RPMI8226 (cell line): ENCODE measurements at regions not wholly inside any gene's neighbourhood (a gene's known extent, or its start where the extent isn't known, plus 50 kb on each side); places are given as distances from the start of the nearest gene placed in this dataset.
A peak's percentile ranks its signal among the peaks of the same experiment; 100 is the strongest.
"Not testable (repeated sequence)": the region's sequence is repeated elsewhere in the genome, so short reads cannot be mapped to it uniquely, and the experiment has no call there.

Source experiments
- DNase-seq: peaks from one replicate; pipeline ENCODE4 v3.0.0-alpha.2; 2015

GRCh38 chr4:85106805-85107336, 140.4 kb upstream of the WDFY3 start:
- DNase-seq: no peak

DNA sequence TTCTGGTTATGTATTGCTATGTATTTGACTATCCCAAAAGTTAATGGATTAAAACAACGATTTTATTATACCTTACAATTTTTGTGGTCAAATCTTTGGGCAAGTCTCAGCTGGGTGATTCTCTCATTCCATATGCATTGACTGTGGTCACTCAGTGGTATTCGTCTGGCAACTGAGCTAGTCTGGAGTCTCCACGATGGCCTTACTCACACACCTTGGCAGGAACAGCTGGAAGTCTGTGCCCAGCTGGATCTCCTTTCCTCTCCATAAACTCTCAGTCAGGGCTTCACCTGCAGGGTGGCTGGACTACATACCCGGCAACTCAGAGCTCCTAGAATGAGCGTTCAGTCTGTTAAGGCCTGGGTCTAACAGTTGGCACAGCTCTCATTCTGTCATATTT, 141.1 kb upstream of the WDFY3 start:
- no peak for DNase-seq

- DNase-seq: no peak
Measured at GRCh38 chr4:85113706-85114105, 147.2 kb upstream of the WDFY3 start.

GRCh38 chr4:85114526-85114925, 148.0 kb upstream of the WDFY3 start:
- DNase-seq: no peak

- no peak for DNase-seq
Measured at GRCh38 chr4:85116008-85116407, 149.5 kb upstream of the WDFY3 start.

GRCh38 chr4:85125688-85126087, 159.2 kb upstream of the WDFY3 start:
- DNase-seq: no peak

DNA sequence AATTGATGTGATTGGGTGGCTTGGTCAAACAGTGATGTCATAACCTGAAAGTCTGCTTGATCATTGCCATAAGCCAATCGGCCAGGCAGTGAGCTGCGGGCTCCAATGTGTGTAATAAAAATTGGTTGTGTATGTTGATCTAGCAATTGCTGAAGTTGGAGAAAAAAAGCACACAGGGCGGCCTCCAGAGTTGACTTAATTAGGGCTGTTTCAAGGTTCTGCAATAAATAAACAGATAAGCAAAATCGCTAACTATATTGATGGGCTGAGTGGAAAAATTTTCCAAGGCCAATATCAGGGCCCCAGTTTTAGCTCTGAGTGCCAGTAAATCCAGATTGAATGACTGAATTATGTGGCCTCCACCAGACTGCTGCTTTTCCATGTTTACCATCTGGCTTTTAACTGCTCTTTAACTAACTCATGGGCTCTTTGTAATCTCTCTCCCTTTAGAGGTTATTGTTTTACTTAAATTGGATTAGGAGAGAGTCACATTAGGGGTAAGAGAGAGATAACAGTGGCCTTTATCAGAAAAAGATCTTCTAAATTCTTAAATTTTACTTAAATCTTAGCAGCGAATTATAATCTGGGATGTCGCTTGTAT, 160.6 kb upstream of the WDFY3 start:
- DNase-seq: no peak

GRCh38 chr4:85127653-85128052, 161.2 kb upstream of the WDFY3 start:
- peak; percentile 58 for DNase-seq

- no peak for DNase-seq
Measured at GRCh38 chr4:85128246-85129204, 162.0 kb upstream of the WDFY3 start.

DNA sequence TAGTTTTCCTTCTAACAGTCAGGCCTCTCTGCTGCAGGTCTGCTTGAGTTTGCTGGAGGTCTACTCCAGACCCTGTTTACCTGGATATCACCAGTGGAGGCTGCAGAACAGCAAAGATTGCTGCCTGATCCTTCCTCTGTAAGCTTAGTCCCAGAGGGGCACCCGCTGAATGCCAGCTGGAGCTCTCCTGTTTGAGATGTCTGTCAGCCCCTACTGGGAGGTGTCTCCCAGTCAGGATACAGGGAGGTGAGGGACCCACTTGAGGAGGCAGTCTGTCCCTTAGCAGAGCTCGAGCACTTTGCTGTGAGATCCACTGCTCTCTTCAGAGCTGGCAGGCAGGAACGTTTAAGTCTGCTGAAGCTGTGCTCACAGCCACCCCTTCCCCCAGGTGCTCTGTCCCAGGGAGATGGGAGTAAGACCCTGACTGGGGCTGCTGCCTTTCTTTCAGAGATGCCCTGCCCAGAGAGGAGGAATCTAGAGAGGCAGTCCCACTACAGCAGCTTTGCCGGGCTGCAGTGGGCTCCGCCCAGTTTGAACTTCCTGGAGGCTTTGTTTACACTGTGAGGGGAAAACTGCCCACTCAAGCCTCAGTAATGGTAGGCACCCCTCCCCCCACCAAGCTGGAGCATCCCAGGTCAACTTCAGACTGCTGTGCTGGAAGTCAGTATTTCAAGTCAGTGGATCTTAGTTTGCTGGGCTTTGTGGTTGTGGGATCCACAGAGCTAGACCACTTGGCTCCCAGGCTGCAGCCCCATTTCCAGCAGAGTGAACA, 163.1 kb upstream of the WDFY3 start:
- not testable (repeated sequence) for DNase-seq

GRCh38 chr4:85132117-85132516, 165.6 kb upstream of the WDFY3 start:
- no peak for DNase-seq

DNA sequence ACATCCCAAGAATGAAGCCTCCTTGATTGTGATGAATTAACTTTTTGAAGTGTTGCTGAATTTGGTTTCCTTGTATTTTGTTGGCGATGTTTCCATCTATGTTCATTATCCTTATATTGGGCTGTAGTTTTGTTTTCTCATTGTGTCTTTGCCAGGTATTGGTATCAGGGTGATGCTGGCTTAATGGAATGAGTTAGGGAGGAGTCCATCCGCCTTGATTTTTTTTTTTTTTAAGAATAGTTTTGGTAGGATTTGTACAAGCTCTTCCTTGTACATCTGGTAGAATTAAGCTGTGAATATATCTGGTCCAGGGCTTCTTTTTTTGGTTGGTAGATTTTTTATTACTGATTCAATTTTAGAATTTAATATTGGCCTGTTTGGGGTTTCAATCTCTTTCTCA, 166.1 kb upstream of the WDFY3 start:
- DNase-seq: no peak

DNA sequence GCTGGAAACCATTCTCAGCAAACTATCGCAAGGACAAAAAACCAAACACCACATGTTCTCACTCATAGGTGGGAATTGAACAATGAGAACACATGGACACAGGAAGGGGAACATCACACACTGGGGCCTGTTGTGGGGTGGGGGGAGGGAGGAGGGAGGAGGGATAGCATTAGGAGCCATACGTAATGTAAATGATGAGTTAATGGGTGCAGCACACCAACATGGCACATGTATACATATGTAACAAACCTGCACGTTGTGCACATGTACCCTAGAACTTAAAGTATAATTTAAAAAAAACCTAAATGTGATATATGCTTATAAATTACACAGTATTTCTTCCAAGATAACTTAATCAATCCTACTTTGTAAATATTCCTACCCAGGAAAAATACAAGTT, 173.3 kb upstream of the WDFY3 start:
- DNase-seq: not testable (repeated sequence)

- DNase-seq: no peak
Measured at GRCh38 chr4:85142451-85142850, 176.0 kb upstream of the WDFY3 start.

GRCh38 chr4:85147481-85148076, 181.1 kb upstream of the WDFY3 start:
- DNase-seq: peak; percentile 72

DNA sequence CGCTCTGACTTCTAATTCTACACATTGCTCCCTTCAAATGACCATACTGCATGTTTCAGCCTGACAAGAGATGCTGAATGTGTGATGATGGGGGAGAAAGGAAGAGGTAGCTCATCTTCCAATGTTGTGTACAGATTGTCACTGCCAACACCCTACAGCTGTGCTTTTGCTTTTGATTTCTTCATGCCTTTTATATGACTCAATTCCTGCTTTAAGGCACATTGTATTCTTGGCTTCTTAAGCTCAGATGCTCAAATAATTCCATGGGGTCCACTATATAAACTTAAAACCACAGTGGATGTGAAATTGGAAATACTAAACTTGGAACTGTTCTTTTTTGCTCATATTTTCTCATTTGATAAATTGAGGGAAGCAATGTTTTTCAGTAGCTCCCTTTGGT, 183.2 kb upstream of the WDFY3 start:
- DNase-seq: no peak

- no peak for DNase-seq
Measured at GRCh38 chr4:85151371-85151770, 184.9 kb upstream of the WDFY3 start.

GRCh38 chr4:85151786-85152185, 185.3 kb upstream of the WDFY3 start:
- no peak for DNase-seq

DNA sequence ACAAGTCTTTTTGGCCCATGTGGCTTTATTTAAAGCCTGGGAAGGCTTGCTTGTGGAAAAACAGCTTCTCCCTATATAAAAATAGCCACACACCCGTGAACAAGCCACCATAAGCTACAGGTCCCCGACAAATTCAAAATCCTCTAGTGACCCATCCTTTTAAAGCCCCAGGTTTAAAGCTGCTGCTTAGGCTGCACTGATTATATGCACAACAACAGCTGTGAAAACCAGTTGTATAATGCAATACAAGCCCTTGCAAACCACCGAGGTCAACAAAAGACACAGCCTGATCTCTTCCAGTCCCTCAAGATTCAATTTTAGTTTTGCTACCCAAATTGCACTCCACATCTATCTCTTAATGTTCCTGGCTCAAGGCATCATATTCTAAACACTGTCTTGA, 186.0 kb upstream of the WDFY3 start:
- no peak for DNase-seq

- no peak for DNase-seq
Measured at GRCh38 chr4:85153221-85153620, 186.7 kb upstream of the WDFY3 start.

DNA sequence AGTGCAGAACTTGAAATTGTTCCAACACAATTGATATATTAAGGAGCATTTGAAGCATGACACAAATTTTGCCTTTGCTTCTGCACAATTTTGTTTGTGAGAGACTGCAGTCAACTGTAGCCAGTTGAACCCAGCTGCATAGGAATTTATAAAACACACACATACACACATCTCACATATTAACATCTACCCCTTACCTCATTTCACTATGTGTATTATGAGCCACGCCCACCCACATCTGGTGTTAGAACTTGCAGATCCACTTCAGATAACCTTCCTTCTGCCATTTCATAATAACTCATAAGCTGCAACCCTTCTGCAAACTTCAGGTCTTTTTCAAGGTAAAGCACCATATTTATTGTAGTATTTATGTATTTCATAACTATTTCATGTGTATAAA, 188.1 kb upstream of the WDFY3 start:
- no peak for DNase-seq

GRCh38 chr4:85165808-85166207, 199.3 kb upstream of the WDFY3 start:
- DNase-seq: no peak

DNA sequence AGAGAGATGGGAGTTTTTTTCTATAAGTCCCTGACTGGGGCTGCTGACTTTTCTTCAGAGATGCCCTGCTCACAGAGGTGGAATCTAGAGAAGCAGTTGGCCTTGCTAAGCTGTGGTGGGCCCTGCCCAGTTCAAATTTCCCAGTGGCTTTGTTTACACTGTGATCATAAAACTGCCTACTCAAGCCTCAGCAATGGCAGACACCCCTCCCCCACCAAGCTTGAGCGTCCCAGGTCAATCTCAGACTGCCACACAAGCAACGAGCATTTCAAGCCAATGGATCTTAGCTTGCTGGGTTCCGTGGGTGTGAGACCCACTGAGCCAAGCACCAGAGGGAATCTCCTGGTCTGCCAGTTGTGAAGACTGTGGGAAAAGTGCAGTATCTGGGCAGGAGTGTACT, 199.8 kb upstream of the WDFY3 start:
- no peak for DNase-seq
